ENCODE measurements at regions not wholly inside any gene's neighbourhood (a gene's known extent, or its start where the extent isn't known, plus 50 kb on each side); places are given as distances from the start of the nearest gene placed in this dataset.

- Histone ChIP-seq H3K27ac (no peak overlapping the region), H3K4me1 (no peaks in the 10 kb centered on the region), H3K27me3 (no peaks in the 10 kb centered on the region), H3K4me3 (no peak overlapping the region), H3K9me3 (peaks cover 0 to 4% of the 10 kb centered on the region in 2 donors), H3K36me3 (no peaks in the 10 kb centered on the region)
- TF ChIP-seq, protein P1, sequence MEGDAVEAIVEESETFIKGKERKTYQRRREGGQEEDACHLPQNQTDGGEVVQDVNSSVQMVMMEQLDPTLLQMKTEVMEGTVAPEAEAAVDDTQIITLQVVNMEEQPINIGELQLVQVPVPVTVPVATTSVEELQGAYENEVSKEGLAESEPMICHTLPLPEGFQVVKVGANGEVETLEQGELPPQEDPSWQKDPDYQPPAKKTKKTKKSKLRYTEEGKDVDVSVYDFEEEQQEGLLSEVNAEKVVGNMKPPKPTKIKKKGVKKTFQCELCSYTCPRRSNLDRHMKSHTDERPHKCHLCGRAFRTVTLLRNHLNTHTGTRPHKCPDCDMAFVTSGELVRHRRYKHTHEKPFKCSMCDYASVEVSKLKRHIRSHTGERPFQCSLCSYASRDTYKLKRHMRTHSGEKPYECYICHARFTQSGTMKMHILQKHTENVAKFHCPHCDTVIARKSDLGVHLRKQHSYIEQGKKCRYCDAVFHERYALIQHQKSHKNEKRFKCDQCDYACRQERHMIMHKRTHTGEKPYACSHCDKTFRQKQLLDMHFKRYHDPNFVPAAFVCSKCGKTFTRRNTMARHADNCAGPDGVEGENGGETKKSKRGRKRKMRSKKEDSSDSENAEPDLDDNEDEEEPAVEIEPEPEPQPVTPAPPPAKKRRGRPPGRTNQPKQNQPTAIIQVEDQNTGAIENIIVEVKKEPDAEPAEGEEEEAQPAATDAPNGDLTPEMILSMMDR (IDR thresholded peaks at IDR 0.05), result no peak
- no peak for DNase-seq (ENCODE audit: low spot score)
Measured at GRCh38 chr6:48713612-48714011, 602.6 kb upstream of the PTCHD4 start.

GRCh38 chr6:48706310-48706709, 595.3 kb upstream of the PTCHD4 start:
- Histone ChIP-seq H3K27me3 (no peaks in the 10 kb centered on the region), H3K36me3 (no peaks in the 10 kb centered on the region), H3K9me3 (no peaks in the 10 kb centered on the region), H3K27ac (no peak overlapping the region), H3K4me3 (no peak overlapping the region), H3K4me1 (no peaks in the 10 kb centered on the region)
- no peak for DNase-seq (ENCODE audit: low spot score)
- TF ChIP-seq, protein P1 (IDR thresholded peaks at IDR 0.05), result no peak

DNA sequence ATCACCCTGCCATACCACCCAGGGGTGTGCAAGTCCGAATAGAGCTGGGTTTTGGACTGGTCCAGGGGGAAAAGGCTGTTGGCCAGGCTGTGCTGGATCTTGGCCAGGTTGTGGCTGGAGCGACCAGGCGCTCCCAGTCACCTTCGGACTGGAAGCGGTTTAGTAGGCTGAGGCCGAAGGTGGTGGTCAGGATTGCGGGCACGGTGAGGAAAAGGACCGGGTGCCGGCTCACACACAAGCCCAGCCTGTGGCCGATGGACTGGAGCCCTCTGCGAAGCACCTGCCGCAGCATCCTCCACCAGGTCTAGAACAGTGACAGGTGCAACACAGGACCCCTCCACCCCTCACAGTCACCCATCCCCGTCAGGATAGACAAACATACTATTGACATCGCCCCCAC, 590.6 kb upstream of the PTCHD4 start:
- Histone ChIP-seq H3K9me3 (peaks cover 0 to 5% of the 10 kb centered on the region in 2 donors), H3K27ac (no peak overlapping the region), H3K4me3 (no peak overlapping the region), H3K27me3 (no peaks in the 10 kb centered on the region), H3K36me3 (no peaks in the 10 kb centered on the region), H3K4me1 (no peaks in the 10 kb centered on the region)
- TF ChIP-seq, protein P1 (IDR thresholded peaks at IDR 0.05), result no peak
- no peak for DNase-seq (ENCODE audit: low spot score)

DNA sequence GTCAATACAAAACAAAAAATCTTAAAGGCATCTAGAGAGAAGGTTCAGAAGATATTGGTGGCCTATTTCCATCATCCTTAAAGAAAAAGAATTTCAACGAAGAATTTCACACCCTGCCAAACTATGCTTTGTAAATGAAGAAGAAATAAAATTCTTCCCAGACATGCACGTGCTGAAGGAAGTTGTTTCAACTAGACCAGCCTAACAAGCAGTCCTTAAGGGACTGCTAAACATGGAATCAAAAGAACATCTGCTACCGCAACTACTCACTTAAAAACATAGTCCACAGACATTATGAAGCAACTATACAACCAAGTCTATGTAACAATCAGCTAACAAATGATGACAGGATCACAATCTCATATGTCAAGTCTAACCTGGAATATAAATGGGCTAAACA, 584.9 kb upstream of the PTCHD4 start:
- DNase-seq (ENCODE audit: low spot score), result no peak
- Histone ChIP-seq H3K4me1 (no peaks in the 10 kb centered on the region), H3K27me3 (no peaks in the 10 kb centered on the region), H3K9me3 (peaks cover 0 to 23% of the 10 kb centered on the region in 2 donors), H3K27ac (no peak overlapping the region), H3K4me3 (no peak overlapping the region), H3K36me3 (no peaks in the 10 kb centered on the region)
- TF ChIP-seq, protein P1 (IDR thresholded peaks at IDR 0.05), result no peak

- Histone ChIP-seq H3K9me3 (peaks cover 0 to 49% of the 10 kb centered on the region in 2 donors), H3K36me3 (no peaks in the 10 kb centered on the region), H3K4me1 (no peaks in the 10 kb centered on the region), H3K27ac (no peak overlapping the region), H3K4me3 (no peak overlapping the region), H3K27me3 (no peaks in the 10 kb centered on the region)
- TF ChIP-seq, protein P1 (IDR thresholded peaks at IDR 0.05), result no peak
- no peak for DNase-seq (ENCODE audit: low spot score)
Measured at GRCh38 chr6:48691420-48691819, 580.4 kb upstream of the PTCHD4 start.

DNA sequence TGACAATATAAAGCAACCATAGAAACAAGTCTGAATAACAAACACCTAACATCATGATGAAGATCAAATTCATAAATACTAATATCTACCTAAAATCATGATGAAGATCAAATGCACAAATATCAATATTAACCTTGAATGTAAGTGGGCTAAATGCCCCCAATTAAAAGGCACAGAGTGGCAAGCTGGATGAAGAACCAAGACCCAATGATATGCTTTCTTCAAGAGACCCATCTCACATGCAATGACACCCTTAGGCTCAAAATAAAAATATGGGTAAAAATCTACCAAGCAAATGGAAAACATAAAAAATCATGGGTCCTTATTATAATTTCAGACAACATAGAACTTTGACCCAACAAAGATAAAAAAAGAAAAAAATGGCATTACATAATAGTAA, 578.5 kb upstream of the PTCHD4 start:
- Histone ChIP-seq H3K4me1 (no peaks in the 10 kb centered on the region), H3K27ac (no peak overlapping the region), H3K4me3 (no peak overlapping the region), H3K27me3 (no peaks in the 10 kb centered on the region), H3K9me3 (peaks cover 0 to 38% of the 10 kb centered on the region in 2 donors), H3K36me3 (no peaks in the 10 kb centered on the region)
- DNase-seq (ENCODE audit: low spot score), result no peak
- TF ChIP-seq, protein P1 (IDR thresholded peaks at IDR 0.05), result no peak
